RCC 7860 (cell line): ENCODE measurements at regions not wholly inside any gene's neighbourhood (a gene's known extent, or its start where the extent isn't known, plus 50 kb on each side); places are given as distances from the start of the nearest gene placed in this dataset.
A peak's percentile ranks its signal among the peaks of the same experiment; 100 is the strongest.
"Not testable (repeated sequence)": the region's sequence is repeated elsewhere in the genome, so short reads cannot be mapped to it uniquely, and the experiment has no call there.

Source experiments
- DNase-seq: peaks from one replicate; pipeline ENCODE4 v3.0.0-alpha.2; 2015; ENCODE audit warnings: low spot score
- FAIRE-seq: peaks from 2 replicates; lab custom pipeline; 2012; peaks lifted over from hg19 to GRCh38; lab: Jason Lieb, UNC

DNA sequence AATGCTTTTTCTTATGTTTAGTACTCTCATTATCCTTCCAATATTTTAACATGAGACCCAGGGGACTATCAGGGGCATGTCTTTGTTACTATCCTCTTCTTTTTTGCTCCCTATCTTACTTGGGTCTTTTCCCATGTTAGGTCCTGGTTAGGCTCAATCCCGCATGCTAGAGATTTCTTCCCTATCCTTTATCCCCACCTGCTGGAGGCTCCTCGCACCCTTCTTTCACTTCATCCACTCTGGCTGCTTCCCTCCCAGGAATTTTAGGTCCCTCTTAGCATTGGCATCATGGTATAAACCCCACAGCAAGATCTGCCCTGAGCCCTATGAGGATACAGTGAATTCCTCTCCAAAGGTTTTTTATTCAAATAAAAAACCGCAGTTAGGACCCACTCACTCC is 567.3 kb downstream of the ANKRD30B start:
- FAIRE-seq, result not testable (repeated sequence)

DNA sequence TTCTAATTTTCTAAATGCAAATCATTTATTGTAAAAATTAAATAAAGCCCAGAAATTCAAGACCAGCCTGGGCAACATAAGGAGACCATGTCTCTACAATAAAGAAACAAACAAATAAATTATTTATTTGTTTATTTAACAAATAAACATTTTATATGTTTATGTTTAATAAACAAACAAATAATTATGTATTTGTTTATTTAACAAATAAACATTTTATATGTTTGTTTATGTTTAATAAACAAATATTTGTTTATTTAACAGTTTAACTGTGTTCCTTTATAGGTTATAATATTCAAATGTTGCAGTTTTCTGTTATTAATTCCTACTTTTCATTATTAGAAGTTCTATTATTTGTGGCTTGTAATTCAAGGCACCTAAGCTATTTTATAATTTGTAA is 570.7 kb downstream of the ANKRD30B start:
- FAIRE-seq, result peak; percentile 68
- not testable (repeated sequence) for DNase-seq

More for the DNA sequence above, 567.3 kb downstream of the ANKRD30B start:
- not testable (repeated sequence) for DNase-seq

DNA sequence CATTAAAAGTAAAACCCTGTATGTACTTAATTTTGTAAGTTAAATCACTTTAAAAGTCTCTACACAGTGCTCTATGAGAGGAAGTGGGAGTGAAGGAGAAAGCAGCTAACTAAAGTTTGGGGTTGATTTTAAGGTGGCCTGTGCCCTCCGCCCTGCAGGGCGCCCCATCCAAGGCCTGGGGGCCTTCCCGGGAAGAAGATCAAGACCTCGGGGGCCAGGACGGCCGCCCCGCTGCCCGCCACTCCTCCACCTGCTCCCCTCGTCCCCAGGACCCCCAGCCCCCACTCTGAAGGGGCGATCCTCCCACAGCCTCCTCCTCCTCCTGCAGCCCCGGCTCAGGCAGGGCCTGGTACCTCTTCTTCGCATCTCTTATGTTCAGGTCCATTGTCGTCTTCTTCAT is 581.7 kb downstream of the ANKRD30B start:
- FAIRE-seq, result not testable (repeated sequence)

DNA sequence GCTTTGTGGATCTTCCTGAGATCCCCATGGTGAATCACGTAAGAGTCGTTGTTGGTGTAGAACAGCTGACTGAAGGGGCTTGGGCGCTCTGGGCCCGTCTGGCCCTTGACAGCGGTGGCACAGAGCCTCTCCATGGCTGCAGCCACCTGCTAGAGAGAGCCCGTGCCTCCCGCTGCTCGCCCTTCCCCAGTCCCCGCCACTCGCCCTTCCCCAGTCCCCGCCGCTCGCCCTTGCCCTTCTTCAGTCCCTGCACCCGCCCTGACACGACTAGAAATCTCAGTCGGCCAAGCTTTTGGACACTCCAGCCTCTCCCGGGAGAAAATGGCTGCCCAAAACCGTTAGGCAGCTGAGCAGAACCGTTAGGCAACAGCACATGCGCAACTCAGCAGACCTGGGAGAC is 582.2 kb downstream of the ANKRD30B start:
- FAIRE-seq, DNase-seq: not testable (repeated sequence)

More for the DNA sequence above, 581.7 kb downstream of the ANKRD30B start:
- DNase-seq, result not testable (repeated sequence)

DNA sequence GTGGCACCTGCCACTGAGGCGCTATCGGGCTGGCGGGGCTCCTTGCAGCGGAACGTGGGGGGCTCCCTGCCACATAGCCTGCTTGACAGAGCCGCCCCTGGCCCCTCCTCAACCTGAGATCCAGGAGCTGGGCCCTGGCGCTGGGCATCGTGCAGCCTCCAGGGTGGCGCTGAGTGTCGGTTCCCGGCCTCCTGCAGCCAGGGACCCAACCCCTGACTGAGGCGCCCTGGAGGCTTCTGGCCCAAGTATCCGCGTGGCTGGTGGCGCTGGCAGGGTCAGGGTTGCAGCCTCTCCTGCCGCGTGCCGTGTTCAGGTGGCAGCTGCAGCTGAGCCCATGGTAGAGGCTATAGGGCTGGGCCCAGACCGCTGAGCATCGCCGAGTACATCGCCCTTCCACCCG is 582.6 kb downstream of the ANKRD30B start:
- FAIRE-seq, DNase-seq: not testable (repeated sequence)

DNA sequence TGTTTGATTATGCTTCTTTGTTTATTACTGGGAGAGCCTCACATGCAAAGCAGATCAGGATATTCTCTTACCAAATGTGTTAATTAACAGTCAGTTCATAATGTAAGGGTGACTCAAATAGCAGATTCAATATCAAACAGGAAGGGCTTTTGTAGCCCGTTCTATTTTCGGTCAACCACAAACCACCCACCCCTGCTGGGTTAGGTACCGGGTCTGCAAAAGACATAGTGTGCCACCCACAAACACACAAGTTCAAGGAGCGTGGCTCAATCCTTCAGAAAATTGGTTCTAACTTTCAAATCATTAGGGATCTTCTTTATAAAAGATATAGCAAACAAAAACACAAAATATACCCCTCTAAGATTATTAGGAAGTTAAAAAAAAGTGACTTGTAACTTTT is 627.7 kb downstream of the ANKRD30B start:
- not testable (repeated sequence) for FAIRE-seq

DNA sequence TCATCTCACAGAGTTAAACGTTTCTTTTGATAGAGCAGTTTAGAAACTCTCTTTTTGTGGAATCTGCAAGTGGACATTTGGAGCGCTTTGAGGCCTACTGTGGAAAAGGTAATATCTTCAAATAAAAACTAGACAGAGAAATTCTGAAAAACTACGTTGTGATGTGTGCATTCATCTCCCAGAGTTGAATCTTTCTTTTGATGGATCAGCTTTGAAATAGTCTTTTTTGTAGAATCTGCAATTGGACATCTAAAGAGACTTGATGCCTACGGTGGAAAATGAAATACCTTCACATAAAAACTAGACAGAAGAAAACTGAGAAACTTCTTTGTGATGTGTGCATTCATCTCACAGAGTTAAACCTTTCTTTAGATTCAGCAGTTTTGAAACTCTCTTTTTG is 659.9 kb downstream of the ANKRD30B start:
- DNase-seq, result peak; percentile 5
- not testable (repeated sequence) for FAIRE-seq

More for the DNA sequence above, 627.7 kb downstream of the ANKRD30B start:
- DNase-seq, result not testable (repeated sequence)
